ENCODE measurements at regions not wholly inside any gene's neighbourhood (a gene's known extent, or its start where the extent isn't known, plus 50 kb on each side); places are given as distances from the start of the nearest gene placed in this dataset.

GRCh38 chr11:95568281-95568680, 221.3 kb downstream of the FAM76B start:
- Histone ChIP-seq H3K9ac (ENCODE audit: low read depth in 2 of 2, low read length in 2 of 2) (no peak overlapping the region), H3K9me3 (no peaks in the 10 kb centered on the region), H3K4me1 (no peaks in the 10 kb centered on the region), H3K27ac (no peak overlapping the region), H3K36me3 (no peaks in the 10 kb centered on the region), H3K27me3 (no peaks in the 10 kb centered on the region), H3K4me3 (no peak overlapping the region)
- TF ChIP-seq CTCF (IDR thresholded peaks at IDR 0.05), result no peak
- intact Hi-C loops (cut with DNase I), result no loop called here
- DNase-seq, result no peak

- Histone ChIP-seq H3K27ac (no peak overlapping the region), H3K4me1 (no peaks in the 10 kb centered on the region), H3K9me3 (no peaks in the 10 kb centered on the region), H3K9ac (ENCODE audit: low read depth in 2 of 2, low read length in 2 of 2) (no peak overlapping the region), H3K36me3 (no peaks in the 10 kb centered on the region), H3K4me3 (no peak overlapping the region), H3K27me3 (no peaks in the 10 kb centered on the region)
- no peak for TF ChIP-seq CTCF (IDR thresholded peaks at IDR 0.05)
- DNase-seq, result no peak
- intact Hi-C loops (cut with DNase I), result no loop called here
Observed at GRCh38 chr11:95567685-95568084, 221.9 kb downstream of the FAM76B start.

GRCh38 chr11:95566211-95566610, 223.4 kb downstream of the FAM76B start:
- intact Hi-C loops (cut with DNase I), result no loop called here
- no peaks in the 10 kb centered on the region for H3K9me3 ChIP-seq
- no peak for TF ChIP-seq CTCF (IDR thresholded peaks at IDR 0.05)
- no peak overlapping the region for H3K27ac ChIP-seq
- no peaks in the 10 kb centered on the region for H3K36me3 ChIP-seq
- H3K4me1 ChIP-seq, result no peaks in the 10 kb centered on the region
- H3K9ac ChIP-seq (ENCODE audit: low read depth in 2 of 2, low read length in 2 of 2), result no peak overlapping the region
- no peaks in the 10 kb centered on the region for H3K27me3 ChIP-seq
- H3K4me3 ChIP-seq, result no peak overlapping the region
- DNase-seq, result no peak

- H3K4me3 ChIP-seq, result no peak overlapping the region
- H3K27ac ChIP-seq, result no peak overlapping the region
- intact Hi-C loops (cut with DNase I), result no loop called here
- H3K36me3 ChIP-seq, result no peaks in the 10 kb centered on the region
- H3K9ac ChIP-seq (ENCODE audit: low read depth in 2 of 2, low read length in 2 of 2), result no peak overlapping the region
- no peaks in the 10 kb centered on the region for H3K9me3 ChIP-seq
- H3K4me1 ChIP-seq, result no peaks in the 10 kb centered on the region
- no peaks in the 10 kb centered on the region for H3K27me3 ChIP-seq
- no peak for DNase-seq
- no peak for TF ChIP-seq CTCF (IDR thresholded peaks at IDR 0.05)
Observed at GRCh38 chr11:95565724-95566141, 223.8 kb downstream of the FAM76B start.

- Histone ChIP-seq H3K36me3 (no peaks in the 10 kb centered on the region), H3K27me3 (no peaks in the 10 kb centered on the region), H3K9me3 (no peaks in the 10 kb centered on the region), H3K4me3 (no peak overlapping the region), H3K4me1 (no peaks in the 10 kb centered on the region), H3K9ac (ENCODE audit: low read depth in 2 of 2, low read length in 2 of 2) (no peak overlapping the region), H3K27ac (no peak overlapping the region)
- intact Hi-C loops (cut with DNase I), result no loop called here
- DNase-seq, result no peak
- no peak for TF ChIP-seq CTCF (IDR thresholded peaks at IDR 0.05)
Observed at GRCh38 chr11:95563859-95564258, 225.7 kb downstream of the FAM76B start.

- Histone ChIP-seq H3K4me3 (no peak overlapping the region), H3K36me3 (no peaks in the 10 kb centered on the region), H3K27me3 (no peaks in the 10 kb centered on the region), H3K27ac (no peak overlapping the region), H3K9me3 (no peaks in the 10 kb centered on the region), H3K4me1 (no peaks in the 10 kb centered on the region), H3K9ac (ENCODE audit: low read depth in 2 of 2, low read length in 2 of 2) (no peak overlapping the region)
- DNase-seq, result no peak
- TF ChIP-seq CTCF (IDR thresholded peaks at IDR 0.05), result no peak
- intact Hi-C loops (cut with DNase I), result no loop called here
Observed at GRCh38 chr11:95563173-95563572, 226.4 kb downstream of the FAM76B start.

All from colonic mucosa (tissue), 4 donors.